SKM-1 (cell line): ENCODE measurements at regions not wholly inside any gene's neighbourhood (a gene's known extent, or its start where the extent isn't known, plus 50 kb on each side); places are given as distances from the start of the nearest gene placed in this dataset.

Experiments used
- DNase-seq: peaks from one replicate; lab custom pipeline; 2025; ENCODE audit not compliant: unreplicated experiment; lab: John Stamatoyannopoulos, UW

DNA sequence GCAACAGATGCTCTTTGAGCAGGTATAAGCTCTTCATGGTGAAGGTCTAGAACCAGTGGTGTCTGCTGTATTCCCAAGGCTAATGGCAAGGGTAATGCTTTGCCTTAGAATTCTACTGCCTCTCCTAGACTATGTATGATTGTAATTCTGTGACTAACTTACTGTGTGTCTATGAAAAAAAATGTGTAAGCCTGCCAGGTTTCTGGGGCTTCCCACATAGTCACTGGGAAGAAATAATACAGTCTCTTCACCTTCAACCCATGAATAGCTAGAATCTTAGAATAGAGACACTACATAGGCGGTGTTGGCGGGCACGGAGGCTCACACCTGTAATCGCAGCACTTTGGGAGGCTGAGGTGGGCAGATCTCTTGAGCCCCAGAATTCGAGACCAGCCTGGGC lies 84.1 kb downstream of the C11orf91 start:
- DNase-seq: no peak

- DNase-seq: no peak
Measured at GRCh38 chr11:33615751-33616150, 84.9 kb downstream of the C11orf91 start.

DNA sequence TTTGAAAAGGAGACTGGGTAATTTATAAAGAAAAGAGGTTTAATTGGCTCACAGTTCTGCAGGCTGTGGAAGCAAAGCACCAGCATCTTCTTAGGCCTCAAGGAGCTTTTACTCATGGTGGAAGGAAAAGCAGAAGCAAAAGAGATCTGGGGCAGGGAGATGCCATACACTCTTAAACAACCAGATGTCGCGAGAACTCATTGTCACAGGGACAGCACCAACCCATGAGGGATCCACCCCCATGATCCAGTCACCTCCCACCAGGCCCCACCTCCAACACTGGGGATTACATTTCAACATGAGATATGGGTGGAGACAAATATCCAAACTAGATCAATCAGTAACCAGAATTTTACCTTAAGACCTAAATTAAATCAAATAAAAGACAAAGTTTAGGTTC lies 87.2 kb downstream of the C11orf91 start:
- no peak for DNase-seq

DNA sequence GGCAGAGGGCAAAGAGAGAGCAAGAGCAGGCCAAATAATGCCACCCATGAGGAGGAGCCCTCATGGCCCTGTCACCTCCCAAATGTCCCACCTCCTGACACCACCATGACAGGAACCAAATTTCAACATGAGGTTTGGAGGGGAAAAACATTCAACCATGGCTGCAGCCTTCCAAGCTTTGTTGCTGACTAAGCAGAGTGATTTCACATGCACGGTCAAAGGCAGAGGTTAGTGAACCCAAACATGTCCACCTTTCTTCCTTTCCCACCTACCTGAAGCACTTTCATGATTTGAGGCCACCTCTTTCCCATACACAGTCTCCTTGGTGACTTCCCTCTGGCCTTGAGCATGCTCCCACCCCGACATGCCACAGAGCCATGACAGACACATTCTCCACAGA lies 89.7 kb downstream of the C11orf91 start:
- DNase-seq: no peak

DNA sequence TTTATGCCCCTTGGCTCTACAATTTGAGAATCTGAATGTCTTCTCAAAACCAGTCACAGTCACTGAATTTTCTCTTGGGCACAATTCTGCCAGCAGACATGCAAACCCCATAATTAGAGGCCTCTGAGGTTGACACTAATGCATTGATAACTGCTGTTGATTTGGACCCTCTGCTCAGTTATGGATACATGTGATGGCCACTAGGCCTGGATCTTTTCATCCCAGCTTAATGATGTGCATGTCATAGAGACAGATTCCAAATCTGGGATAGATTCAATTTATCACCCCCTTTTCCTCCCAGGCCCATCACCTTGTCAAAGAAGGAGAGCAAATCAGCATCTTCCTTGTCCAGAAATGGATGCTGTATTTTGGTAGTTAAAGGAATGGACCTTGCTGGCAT lies 92.2 kb downstream of the C11orf91 start:
- no peak for DNase-seq

DNA sequence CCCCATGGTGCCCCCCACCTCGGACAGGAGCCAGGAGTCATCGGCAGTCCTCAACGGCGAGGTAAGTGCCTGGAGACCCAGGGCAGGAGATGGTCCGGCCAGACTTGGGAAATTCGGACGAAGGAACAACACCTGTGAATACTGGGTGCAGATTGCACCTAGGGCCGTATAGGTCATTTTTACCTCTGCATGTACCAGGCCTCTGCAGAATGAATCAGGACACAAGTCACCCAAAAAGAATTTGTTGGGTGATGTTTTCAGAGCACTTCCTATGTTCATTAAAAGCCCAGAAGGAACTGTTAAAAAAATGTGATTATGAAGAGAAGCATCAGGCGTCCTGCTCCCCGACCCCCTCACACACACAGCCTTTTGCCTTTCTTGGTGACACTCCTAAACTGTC lies 93.9 kb downstream of the C11orf91 start:
- DNase-seq: no peak

DNA sequence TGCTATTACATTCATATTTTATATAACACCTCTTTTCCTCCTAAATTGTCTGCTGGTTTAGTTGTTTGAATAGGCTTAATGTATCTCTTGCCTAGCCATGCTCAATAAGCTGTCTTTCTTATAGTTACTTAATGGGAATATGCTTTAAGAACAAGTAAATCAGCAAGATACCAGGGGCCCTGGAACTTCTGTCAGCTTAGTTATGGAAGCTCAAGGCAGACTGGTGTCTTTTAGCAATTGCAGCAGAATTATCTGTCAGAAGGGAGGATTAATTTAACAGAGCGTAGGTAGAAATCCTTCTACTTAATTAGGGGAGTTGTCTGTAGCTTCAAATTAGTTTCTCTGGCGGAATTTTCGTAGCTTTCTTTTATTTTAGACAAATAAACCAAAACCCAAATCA lies 94.9 kb downstream of the C11orf91 start:
- DNase-seq: no peak

- no peak for DNase-seq
Measured at GRCh38 chr11:33598426-33599069, 102.1 kb downstream of the C11orf91 start.

- no peak for DNase-seq
Measured at GRCh38 chr11:33594188-33594587, 106.4 kb downstream of the C11orf91 start.

DNA sequence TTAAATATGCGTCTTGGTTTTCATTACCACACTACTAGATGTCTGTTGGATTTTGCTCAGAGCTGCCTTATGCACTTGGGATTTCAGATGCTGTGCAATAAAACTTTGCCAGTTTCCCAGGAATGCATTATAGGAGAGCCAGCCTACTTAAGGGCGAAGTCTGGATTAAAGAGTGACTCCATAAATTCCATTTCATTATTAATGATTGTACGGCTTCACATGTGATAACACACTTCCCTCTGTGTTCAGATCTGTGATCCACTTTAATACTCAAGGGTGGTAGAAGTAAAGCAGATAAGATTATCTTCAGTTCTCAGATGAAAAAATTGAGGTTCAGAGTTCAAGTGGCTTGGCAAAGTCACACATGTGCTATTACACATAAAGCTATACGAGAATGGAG lies 110.2 kb downstream of the C11orf91 start:
- DNase-seq: no peak

DNA sequence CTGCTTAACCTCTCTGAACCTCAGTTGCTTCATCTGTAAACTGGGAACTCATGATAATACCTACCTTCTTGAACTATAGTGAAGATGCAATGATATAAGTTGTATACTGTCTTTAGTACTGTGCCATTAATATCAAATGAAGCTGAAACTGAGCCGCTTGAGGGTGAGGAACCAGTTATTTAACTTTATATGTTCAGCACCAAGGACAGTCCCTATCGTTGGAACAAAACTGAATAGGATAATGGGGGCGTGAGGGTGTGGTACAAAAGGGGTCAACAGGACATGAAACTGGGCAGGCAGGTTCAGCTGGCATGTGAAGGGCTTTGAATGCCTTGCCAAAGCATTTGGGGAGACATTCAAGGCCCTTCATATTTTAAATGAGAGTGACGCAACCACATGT lies 112.6 kb downstream of the C11orf91 start:
- DNase-seq: no peak

GRCh38 chr11:33585586-33586209 lies 114.9 kb downstream of the C11orf91 start:
- DNase-seq: no peak

DNA sequence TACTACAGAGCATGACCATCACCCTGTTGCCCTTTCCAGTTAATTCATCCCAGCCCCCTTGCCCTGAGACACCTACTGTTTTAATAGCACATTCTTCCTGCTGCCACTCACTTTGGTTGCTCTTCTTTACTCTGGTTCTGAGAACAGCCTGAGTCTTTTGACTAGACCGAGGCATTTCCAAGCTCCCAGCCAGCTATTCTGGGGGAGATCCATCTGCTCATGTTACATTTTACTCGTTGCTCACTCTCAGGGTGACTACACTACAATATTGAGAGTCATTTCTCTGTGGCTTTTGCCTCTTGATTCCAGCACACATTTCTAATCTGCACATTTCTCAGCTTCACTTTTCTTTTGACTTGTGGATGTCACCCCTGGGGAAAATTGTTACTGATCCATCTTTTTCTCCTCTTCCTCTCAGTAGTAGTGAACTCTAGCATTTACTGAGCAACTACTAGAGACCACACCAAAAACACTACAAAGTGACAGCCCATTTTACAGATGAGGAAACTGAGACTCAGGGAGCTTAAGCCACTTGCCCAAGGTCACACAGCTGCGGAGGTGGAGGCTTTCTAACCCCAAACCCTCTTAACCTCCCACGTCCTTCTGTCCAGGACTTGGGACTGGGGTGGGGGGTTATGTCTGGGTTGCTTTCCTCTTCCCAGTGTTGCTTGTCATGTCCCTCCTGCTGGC lies 117.8 kb downstream of the C11orf91 start:
- no peak for DNase-seq

GRCh38 chr11:33579101-33579500 lies 121.5 kb downstream of the C11orf91 start:
- DNase-seq: no peak

DNA sequence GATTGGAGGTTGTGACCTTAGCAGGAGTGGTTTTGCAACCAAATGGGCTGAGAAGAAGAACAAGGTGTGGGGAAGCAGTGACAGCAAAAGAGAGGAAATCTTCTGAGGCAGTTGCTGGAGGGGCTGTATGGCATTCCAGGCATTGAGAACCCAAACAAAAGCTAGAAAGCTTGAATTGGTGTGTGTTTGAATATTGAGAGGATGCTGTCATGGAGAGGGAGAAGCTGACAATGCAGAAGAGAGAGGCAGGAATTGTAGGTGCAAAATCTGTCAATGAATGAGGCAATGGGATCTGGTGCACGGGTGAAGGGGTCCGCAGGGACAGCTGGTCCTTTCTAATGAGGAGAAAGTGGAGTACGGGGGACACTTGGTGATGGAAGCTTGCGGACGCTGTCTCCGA lies 123.4 kb downstream of the C11orf91 start:
- no peak for DNase-seq

DNA sequence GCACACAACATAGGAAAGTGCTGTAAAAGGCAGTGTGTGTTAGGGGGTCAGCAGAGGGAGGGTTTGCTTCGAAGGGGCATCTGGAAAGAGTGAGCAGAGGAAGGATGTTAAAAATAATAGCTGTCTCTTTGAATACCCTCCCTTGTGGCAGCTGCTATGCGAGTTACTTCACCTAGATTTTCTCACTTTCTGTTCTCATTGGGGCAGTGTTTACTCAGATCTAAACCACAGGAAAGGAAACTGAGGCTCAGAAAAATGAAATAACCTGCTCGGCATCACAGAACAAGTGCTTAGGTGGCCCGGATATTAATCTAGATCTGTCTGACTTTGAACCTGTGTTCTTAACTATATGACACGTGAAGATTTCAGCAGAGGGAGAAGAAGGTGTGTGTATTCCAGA lies 125.3 kb downstream of the C11orf91 start:
- no peak for DNase-seq

DNA sequence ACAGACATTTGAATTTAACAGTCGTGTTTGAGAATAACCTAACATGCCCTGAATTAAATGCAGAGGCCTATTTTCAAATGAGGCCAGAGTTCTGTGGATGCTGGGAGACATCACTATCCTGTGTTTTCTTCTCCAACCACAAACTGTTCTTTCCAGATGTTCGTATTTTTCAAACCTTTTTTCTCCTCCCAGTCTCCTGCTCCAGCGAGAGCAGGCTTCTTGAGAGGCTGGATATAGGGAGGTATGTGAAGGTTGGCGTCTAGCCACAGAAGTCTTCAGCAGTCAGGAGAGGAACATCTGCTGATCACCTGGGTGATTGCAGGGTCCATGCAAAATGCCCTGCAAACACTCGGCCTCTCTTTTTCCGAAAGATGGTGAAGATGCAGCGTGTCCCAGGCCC lies 126.3 kb downstream of the C11orf91 start:
- no peak for DNase-seq

- no peak for DNase-seq
Measured at GRCh38 chr11:33569333-33569732, 131.3 kb downstream of the C11orf91 start.

DNA sequence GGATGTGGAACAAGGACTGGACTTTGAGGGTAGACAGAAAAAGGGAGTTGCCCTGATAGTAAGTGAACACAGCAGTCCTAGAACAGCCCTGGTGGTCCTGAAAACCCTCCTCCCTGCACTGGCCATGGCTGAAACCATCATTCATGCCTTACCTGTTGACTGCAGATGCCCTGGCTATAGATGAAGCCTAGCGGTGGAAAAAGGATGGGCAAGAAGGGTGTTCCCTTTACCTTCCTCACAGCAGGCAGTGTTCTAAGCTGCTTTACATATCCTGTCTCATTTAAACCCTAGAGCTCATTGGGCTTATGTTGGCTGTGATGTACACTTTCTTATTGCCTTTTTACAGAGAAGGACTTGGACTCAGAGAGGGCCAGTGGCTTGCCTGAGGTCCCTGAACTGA lies 133.6 kb downstream of the C11orf91 start:
- no peak for DNase-seq

- DNase-seq: no peak
Measured at GRCh38 chr11:33564856-33565453, 135.7 kb downstream of the C11orf91 start.

DNA sequence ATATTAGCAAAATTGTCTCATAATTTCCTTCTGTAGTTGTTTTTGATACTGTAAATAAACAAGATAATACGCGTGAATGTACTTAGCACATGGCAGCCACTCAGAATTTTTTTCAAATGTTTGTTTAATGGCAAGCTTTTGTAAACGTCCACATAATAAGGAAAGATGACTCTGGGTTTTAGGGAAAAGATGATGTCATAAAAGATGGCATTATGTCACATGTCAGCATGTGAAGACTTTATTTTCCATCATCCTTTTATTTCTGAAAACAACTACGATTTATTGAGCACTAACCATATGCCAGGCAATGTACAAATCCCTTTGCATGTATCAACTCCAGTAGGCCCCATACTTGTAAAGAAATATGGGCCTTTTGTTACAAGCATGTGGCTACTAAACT lies 139.9 kb downstream of the C11orf91 start:
- no peak for DNase-seq

GRCh38 chr11:33559567-33559966 lies 141.1 kb downstream of the C11orf91 start:
- no peak for DNase-seq
